A549 (cell line): ENCODE measurements at regions not wholly inside any gene's neighbourhood (a gene's known extent, or its start where the extent isn't known, plus 50 kb on each side); places are given as distances from the start of the nearest gene placed in this dataset.

Experiments
- BHLHE40 ChIP-seq: IDR thresholded peaks from 2 replicates; pipeline ENCODE4 v1.6.1; 2012; ENCODE audit warnings: low read depth, low read length, inconsistent platforms
- CEBPB ChIP-seq, 2 experiments: fragments of >200 bp in 1 of 2; sonication (Bioruptor Twin) in 1 of 2; formaldehyde crosslinking in 1 of 2; IDR thresholded peaks; 2 replicates each; pipeline ENCODE4 v1.6.1; 2012 to 2016
- CHD2 ChIP-seq: fragments of 150-350 bp; IDR thresholded peaks from 2 replicates; pipeline ENCODE4 v1.6.1; 2014; ENCODE audit warnings: low read length; ENCODE audit not compliant: partially characterized antibody
- CHD4 ChIP-seq: fragments of 200-600 bp; sonication (generic); IDR thresholded peaks from 2 replicates; pipeline ENCODE4 v1.6.1; 2016; ENCODE audit warnings: antibody characterized with exemption, mild to moderate bottlenecking, borderline replicate concordance
- CTCF ChIP-seq: fragments of >200 bp; sonication (Bioruptor Twin); formaldehyde crosslinking; IDR thresholded peaks from 3 replicates; pipeline ENCODE4 v1.5.1; 2016
- EP300 ChIP-seq, 2 experiments: fragments of >200 bp; sonication (Bioruptor Twin); formaldehyde crosslinking; IDR thresholded peaks; 2 replicates in 1 of 2; 3 replicates in 1 of 2; pipeline ENCODE4 v1.6.1; 2016 to 2017
- ESRRA ChIP-seq: fragments of 150-350 bp; IDR thresholded peaks from 2 replicates; pipeline ENCODE4 v1.6.1; 2014; ENCODE audit warnings: mild to moderate bottlenecking, low read length, borderline replicate concordance
- FOSB ChIP-seq: fragments of 250-450 bp; sonication (Bioruptor Pico); IDR thresholded peaks from 2 replicates; pipeline ENCODE4 v1.5.0; 2020; ENCODE audit warnings: mild to moderate bottlenecking, moderate library complexity
- FOSL2 ChIP-seq, 2 experiments: fragments of 450-650 bp in 1 of 2; fragments of >200 bp in 1 of 2; sonication (Bioruptor Twin) in 1 of 2; formaldehyde crosslinking; IDR thresholded peaks; 2 replicates each; pipeline versions ENCODE4 v1.5.0 to v1.6.1; 2016 to 2020; ENCODE audit warnings: mild to moderate bottlenecking in 1 of 2, moderate library complexity in 1 of 2
- FOXS1 ChIP-seq: fragments of 250-450 bp; sonication (Bioruptor Pico); IDR thresholded peaks from 2 replicates; pipeline ENCODE4 v1.5.0; 2020; ENCODE audit warnings: mild to moderate bottlenecking, moderate library complexity
- HDAC2 ChIP-seq: fragments of 200-600 bp; sonication (generic); IDR thresholded peaks from 2 replicates; pipeline ENCODE4 v1.6.1; 2016
- HMGXB4 ChIP-seq: fragments of 250-450 bp; sonication (Bioruptor Pico); IDR thresholded peaks from 2 replicates; pipeline ENCODE4 v1.5.0; 2021; ENCODE audit warnings: mild to moderate bottlenecking, moderate library complexity, borderline replicate concordance
- HOXA7 ChIP-seq: fragments of 250-450 bp; sonication (Bioruptor Pico); IDR thresholded peaks from 2 replicates; pipeline ENCODE4 v1.5.0; 2020; ENCODE audit warnings: mild to moderate bottlenecking, moderate library complexity
- HOXB13 ChIP-seq: fragments of 250-450 bp; sonication (Bioruptor Pico); IDR thresholded peaks from 2 replicates; pipeline ENCODE4 v1.5.0; 2020; ENCODE audit warnings: low read depth, mild to moderate bottlenecking, moderate library complexity
- JUN ChIP-seq, 2 experiments: fragments of >200 bp; sonication (Bioruptor Twin); formaldehyde crosslinking; IDR thresholded peaks; 2 replicates in 1 of 2; 3 replicates in 1 of 2; pipeline ENCODE4 v1.6.1; 2016 to 2017
- JUNB ChIP-seq: fragments of >200 bp; sonication (Bioruptor Twin); formaldehyde crosslinking; IDR thresholded peaks from 2 replicates; pipeline ENCODE4 v1.6.1; 2016
- KDM1A ChIP-seq: fragments of 200-600 bp; sonication (generic); IDR thresholded peaks from 2 replicates; pipeline ENCODE4 v1.6.1; 2016; ENCODE audit warnings: low read depth, mild to moderate bottlenecking
- KDM5A ChIP-seq: fragments of 200-600 bp; sonication (generic); IDR thresholded peaks from 2 replicates; pipeline ENCODE4 v1.6.1; 2016; ENCODE audit warnings: antibody characterized with exemption, mild to moderate bottlenecking
- MYC ChIP-seq: IDR thresholded peaks from 2 replicates; pipeline ENCODE4 v1.6.1; 2012; ENCODE audit warnings: mild to moderate bottlenecking, inconsistent platforms, low read length, improper control_type of control experiment, borderline replicate concordance
- NFE2L2 ChIP-seq: fragments of 150-350 bp; conservative IDR thresholded peaks from 2 replicates; pipeline ENCODE4 v1.6.1; 2014; ENCODE audit warnings: low read length
- NPAS2 ChIP-seq: fragments of 250-450 bp; sonication (Bioruptor Pico); IDR thresholded peaks from 2 replicates; pipeline ENCODE4 v1.8.0; 2022; ENCODE audit warnings: mild to moderate bottlenecking, moderate library complexity, borderline replicate concordance
- PBX3 ChIP-seq: IDR thresholded peaks from 2 replicates; pipeline ENCODE4 v1.6.1; 2012
- POLR2A ChIP-seq: IDR thresholded peaks from 2 replicates; pipeline ENCODE4 v1.6.1; 2012; ENCODE audit warnings: mild to moderate bottlenecking, low read length
- RAD21 ChIP-seq, 2 experiments: fragments of >200 bp in 1 of 2; sonication (Bioruptor Twin) in 1 of 2; formaldehyde crosslinking in 1 of 2; IDR thresholded peaks in 1 of 2; conservative IDR thresholded peaks in 1 of 2; 2 replicates in 1 of 2; 3 replicates in 1 of 2; pipeline ENCODE4 v1.6.1; 2012 to 2018; ENCODE audit warnings: inconsistent platforms in 1 of 2
- RARB ChIP-seq: fragments of 250-450 bp; sonication (Bioruptor Pico); IDR thresholded peaks from 2 replicates; pipeline ENCODE4 v1.8.0; 2021; ENCODE audit warnings: mild to moderate bottlenecking, moderate library complexity
- RFX5 ChIP-seq: fragments of 450-650 bp; IDR thresholded peaks from 2 replicates; pipeline ENCODE4 v1.7.1; 2014; ENCODE audit warnings: antibody characterized with exemption, mild to moderate bottlenecking, moderate library complexity
- SMC3 ChIP-seq: fragments of >200 bp; sonication (Bioruptor Twin); formaldehyde crosslinking; IDR thresholded peaks from 3 replicates; pipeline ENCODE4 v1.6.1; 2018; ENCODE audit warnings: inconsistent platforms
- SREBF2 ChIP-seq: fragments of 450-650 bp; IDR thresholded peaks from 2 replicates; pipeline ENCODE4 v1.6.1; 2014; ENCODE audit warnings: mild to moderate bottlenecking, moderate library complexity
- ZC3H11A ChIP-seq: fragments of 450-650 bp; IDR thresholded peaks from 2 replicates; pipeline ENCODE4 v1.6.1; 2014; ENCODE audit warnings: antibody characterized with exemption, mild to moderate bottlenecking
- ZFP36 ChIP-seq: fragments of 450-650 bp; IDR thresholded peaks from 2 replicates; pipeline ENCODE4 v1.6.1; 2014; ENCODE audit warnings: borderline replicate concordance; ENCODE audit not compliant: partially characterized antibody
- ZSCAN20 ChIP-seq: fragments of 250-450 bp; sonication (Bioruptor Pico); IDR thresholded peaks from 2 replicates; pipeline ENCODE4 v1.8.0; 2022; ENCODE audit warnings: mild to moderate bottlenecking, moderate library complexity
- TF ChIP-seq, protein P1 (sequence below): IDR thresholded peaks from 2 replicates; pipeline ENCODE4 v1.6.1; 2012
- TF ChIP-seq, protein P2 (sequence below): fragments of 250-450 bp; sonication (Bioruptor Pico); IDR thresholded peaks from 2 replicates; pipeline ENCODE4 v1.5.0; 2020; ENCODE audit warnings: low read depth, mild to moderate bottlenecking, moderate library complexity

- TF ChIP-seq HOXB13 (CRISPR knock-in tag): peak; percentile 83; the same call in 1 of the 2 replicates
- no peak for TF ChIP-seq ESRRA
- peak; percentile 54; the same call in 1 of the 2 replicates for TF ChIP-seq MYC
- TF ChIP-seq RAD21 (conservative IDR thresholded peaks at IDR 0.05 in 1 of 2, IDR thresholded peaks at IDR 0.05 in 1 of 2): peak in 1 of 2 experiments; percentile 43; a peak in 2 of 5 replicates
- peak; percentile 40 for TF ChIP-seq CHD2
- TF ChIP-seq JUNB: peak; percentile 48
- TF ChIP-seq EP300 (IDR thresholded peaks at IDR 0.05): peak; percentile 71 to 93; a peak in 4 of 5 replicates
- no peak for TF ChIP-seq BHLHE40
- TF ChIP-seq, protein P1, sequence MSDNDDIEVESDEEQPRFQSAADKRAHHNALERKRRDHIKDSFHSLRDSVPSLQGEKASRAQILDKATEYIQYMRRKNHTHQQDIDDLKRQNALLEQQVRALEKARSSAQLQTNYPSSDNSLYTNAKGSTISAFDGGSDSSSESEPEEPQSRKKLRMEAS: peak; percentile 11; the same call in 1 of the 2 replicates
- TF ChIP-seq, protein P2, sequence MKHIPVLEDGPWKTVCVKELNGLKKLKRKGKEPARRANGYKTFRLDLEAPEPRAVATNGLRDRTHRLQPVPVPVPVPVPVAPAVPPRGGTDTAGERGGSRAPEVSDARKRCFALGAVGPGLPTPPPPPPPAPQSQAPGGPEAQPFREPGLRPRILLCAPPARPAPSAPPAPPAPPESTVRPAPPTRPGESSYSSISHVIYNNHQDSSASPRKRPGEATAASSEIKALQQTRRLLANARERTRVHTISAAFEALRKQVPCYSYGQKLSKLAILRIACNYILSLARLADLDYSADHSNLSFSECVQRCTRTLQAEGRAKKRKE (CRISPR knock-in tag): peak; percentile 73; the same call in 1 of the 2 replicates
- TF ChIP-seq SREBF2: no peak
- TF ChIP-seq HMGXB4 (CRISPR knock-in tag): no peak
- TF ChIP-seq KDM1A: no peak
- TF ChIP-seq KDM5A: no peak
- TF ChIP-seq FOSL2 (IDR thresholded peaks at IDR 0.05): no peak
- TF ChIP-seq FOSL2 (CRISPR knock-in tag; IDR thresholded peaks at IDR 0.05): peak; percentile 20; the same call in 1 of the 2 replicates
- TF ChIP-seq NPAS2 (CRISPR knock-in tag): 0 out of 2 replicates have a peak, but pooled peaks have one; percentile 65
- TF ChIP-seq PBX3: peak; percentile 39
- no peak; the same call in 2 of the 3 replicates for TF ChIP-seq CTCF
- no peak for TF ChIP-seq CEBPB (IDR thresholded peaks at IDR 0.05)
- TF ChIP-seq SMC3: peak; percentile 60
- no peak for TF ChIP-seq ZFP36
- no peak for TF ChIP-seq HDAC2
- no peak for TF ChIP-seq NFE2L2
- peak; percentile 86 to 96 for TF ChIP-seq JUN (IDR thresholded peaks at IDR 0.05)
- peak; percentile 29; the same call in 1 of the 2 replicates for TF ChIP-seq POLR2A
- TF ChIP-seq ZC3H11A: no peak
- TF ChIP-seq CHD4: no peak
- TF ChIP-seq FOXS1 (CRISPR knock-in tag): peak; percentile 64; the same call in 1 of the 2 replicates
- TF ChIP-seq ZSCAN20 (CRISPR knock-in tag): peak; percentile 81
- TF ChIP-seq FOSB (CRISPR knock-in tag): peak; percentile 90; the same call in 1 of the 2 replicates
- peak; percentile 40; the same call in 1 of the 2 replicates for TF ChIP-seq RFX5
- peak; percentile 85 for TF ChIP-seq RARB
- peak; percentile 85; the same call in 1 of the 2 replicates for TF ChIP-seq HOXA7 (CRISPR knock-in tag)
Measured at GRCh38 chr9:129482521-129483414, 138.1 kb downstream of the C9orf50 start (continued).
